CD14-positive monocyte (primary cell): ENCODE measurements at regions not wholly inside any gene's neighbourhood (a gene's known extent, or its start where the extent isn't known, plus 50 kb on each side); places are given as distances from the start of the nearest gene placed in this dataset.
"Not testable (repeated sequence)": the region's sequence is repeated elsewhere in the genome, so short reads cannot be mapped to it uniquely, and the experiment has no call there.

Experiments
- DNase-seq, 3 donors: peaks; one replicate each; pipeline ENCODE4 v3.0.0-alpha.2; 2011 to 2022
- H2AFZ ChIP-seq: 2 replicates; pipeline ENCODE4 v1.6.0; 2012; ENCODE audit warnings: mild to moderate bottlenecking, low read depth, low read length, inconsistent platforms; ENCODE audit not compliant: insufficient read depth, poor library complexity, severe bottlenecking
- H3K27ac ChIP-seq, 2 donors: 1 replicate in 1 of 2; 2 replicates in 1 of 2; pipeline ENCODE4 v1.5.1; 2012 to 2013; ENCODE audit warnings: low read length in 2 of 2, control low read depth in 1 of 2, inconsistent platforms in 1 of 2, low read depth in 1 of 2, mild to moderate bottlenecking in 1 of 2
- H3K27me3 ChIP-seq, 2 donors: one replicate each; pipeline versions ENCODE4 v1.6.0 to v1.6.1; 2011 to 2013; ENCODE audit warnings: low read length in 2 of 2; ENCODE audit not compliant: control insufficient read depth in 2 of 2, insufficient read depth in 2 of 2
- H3K36me3 ChIP-seq, 2 donors: replicated peaks in 1 of 2; 1 replicate in 1 of 2; 2 replicates in 1 of 2; pipeline versions ENCODE4 v1.5.1 to v1.6.1; 2012 to 2013; ENCODE audit warnings: low read length in 2 of 2, control low read depth in 1 of 2, inconsistent platforms in 1 of 2, mild to moderate bottlenecking in 1 of 2; ENCODE audit not compliant: insufficient read depth in 2 of 2, control insufficient read depth in 1 of 2
- H3K4me1 ChIP-seq, 2 donors: 1 replicate in 1 of 2; 2 replicates in 1 of 2; pipeline versions ENCODE4 v1.5.1 to v1.6.1; 2012 to 2013; ENCODE audit warnings: low read length in 2 of 2, control low read depth in 1 of 2, inconsistent platforms in 1 of 2, mild to moderate bottlenecking in 1 of 2, moderate library complexity in 1 of 2; ENCODE audit not compliant: insufficient read depth in 2 of 2, control insufficient read depth in 1 of 2
- H3K4me2 ChIP-seq: replicated peaks from 2 replicates; pipeline ENCODE3; 2012; ENCODE audit warnings: low read length, moderate library complexity, mild to moderate bottlenecking; ENCODE audit not compliant: poor library complexity, severe bottlenecking; ENCODE audit errors: extremely low read depth
- H3K4me3 ChIP-seq, 3 experiments: fragments of 200-600 bp in 1 of 3; sonication (generic) in 1 of 3; replicated peaks in 1 of 3; 1 replicate in 2 of 3; 2 replicates in 1 of 3; pipeline ENCODE4 v1.5.1; 2011 to 2013; ENCODE audit warnings: low read length in 3 of 3, mild to moderate bottlenecking in 3 of 3, control low read depth in 2 of 3, low read depth in 2 of 3, inconsistent platforms in 1 of 3, moderate library complexity in 1 of 3
- H3K79me2 ChIP-seq: 2 replicates; pipeline ENCODE4 v1.6.0; 2012; ENCODE audit warnings: mild to moderate bottlenecking, control low read depth, inconsistent platforms, low read length, moderate library complexity; ENCODE audit not compliant: insufficient read depth
- H3K9ac ChIP-seq: 2 replicates; pipeline ENCODE4 v1.6.0; 2017; ENCODE audit warnings: low read length, mild to moderate bottlenecking; ENCODE audit not compliant: insufficient read depth, poor library complexity, severe bottlenecking
- H3K9me3 ChIP-seq, 2 donors: replicated peaks in 1 of 2; 1 replicate in 1 of 2; 2 replicates in 1 of 2; pipeline versions ENCODE4 v1.5.1 to v1.6.1; 2012 to 2013; ENCODE audit warnings: low read length in 2 of 2, control low read depth in 1 of 2; ENCODE audit not compliant: control insufficient read depth in 1 of 2, insufficient read depth in 1 of 2
- H4K20me1 ChIP-seq: 2 replicates; pipeline ENCODE4 v1.6.0; 2012; ENCODE audit warnings: mild to moderate bottlenecking, low read length, control low read depth, moderate library complexity; ENCODE audit not compliant: insufficient read depth
- H3K27ac Mint-ChIP-seq, 7 donors: one replicate each; pipeline ENCODE4 v1.8.0; 2020; ENCODE audit warnings: mild to moderate bottlenecking in 7 of 7, mixed read lengths in 7 of 7, moderate library complexity in 6 of 7, inconsistent platforms in 2 of 7
- H3K27me3 Mint-ChIP-seq, 3 donors: one replicate each; pipeline ENCODE4 v1.8.0; 2021 to 2022; ENCODE audit warnings: low read depth in 3 of 3, mild to moderate bottlenecking in 3 of 3, mixed read lengths in 3 of 3, moderate library complexity in 3 of 3, inconsistent platforms in 1 of 3
- H3K36me3 Mint-ChIP-seq, 2 donors: one replicate each; pipeline ENCODE4 v1.8.0; 2020; ENCODE audit warnings: mixed read lengths in 2 of 2, inconsistent platforms in 1 of 2, mild to moderate bottlenecking in 1 of 2
- H3K4me1 Mint-ChIP-seq: one replicate; pipeline ENCODE4 v1.8.0; 2020; ENCODE audit warnings: mild to moderate bottlenecking, mixed read lengths
- H3K4me3 Mint-ChIP-seq, 2 donors: one replicate each; pipeline ENCODE4 v1.8.0; 2020; ENCODE audit warnings: mild to moderate bottlenecking in 2 of 2, mixed read lengths in 2 of 2, moderate library complexity in 1 of 2
- H3K9me3 Mint-ChIP-seq, 7 donors: one replicate each; pipeline ENCODE4 v1.8.0; 2020 to 2022; ENCODE audit warnings: mixed read lengths in 7 of 7, mild to moderate bottlenecking in 6 of 7, moderate library complexity in 6 of 7, inconsistent platforms in 2 of 7
- WGBS: methylation state at CpG from one replicate; pipeline ENCODE4 v1.1.5; 2013; ENCODE audit warnings: missing lambda C conversion rate; ENCODE audit not compliant: insufficient coverage; 5-methylcytosine and 5-hydroxymethylcytosine counted together
- intact Hi-C, 2 donors: fragments of 100-400 bp; cut with micrococcal nuclease; formaldehyde crosslinking; loops; one replicate each; pipeline versions ENCODE4 v1.15.0 to v1.15.1; 2023
- TF ChIP-seq, protein P1 (sequence below): fragments of 200-600 bp; IDR thresholded peaks from one replicate; pipeline ENCODE4 v1.8.0; 2022; ENCODE audit warnings: antibody characterized with exemption, mild to moderate bottlenecking

DNA sequence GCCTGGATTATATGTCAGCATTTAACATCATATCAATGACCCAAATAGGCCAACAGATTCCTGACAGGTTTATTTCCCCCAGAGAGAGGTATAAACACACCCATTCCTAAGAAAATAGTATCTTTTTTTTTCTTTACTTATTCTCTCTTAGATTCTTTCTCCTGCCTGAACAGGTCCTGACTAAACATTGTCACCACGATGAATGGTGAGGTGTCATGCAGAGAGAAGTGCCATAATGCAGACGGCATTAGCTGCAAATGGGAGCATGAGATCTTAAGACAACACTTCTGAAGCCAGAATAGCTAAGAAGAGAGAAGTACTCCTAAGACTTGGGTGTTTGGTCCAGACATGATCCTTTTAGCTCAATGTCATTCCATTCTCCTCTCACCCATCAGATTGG, 131.3 kb downstream of the ZNF648 start:
- intact Hi-C loops, result no loop called here
- Mint-ChIP-seq H3K27me3 (peaks cover 1 to 5% (median 5%) of the 10 kb centered on the region in 3 donors), H3K4me1 (no peaks in the 10 kb centered on the region), H3K9me3 (peaks cover 0 to 3% (median 0%) of the 10 kb centered on the region in 7 donors), H3K4me3 (no peak overlapping the region), H3K36me3 (no peaks in the 10 kb centered on the region), H3K27ac (no peak overlapping the region)
- no CpG with 5 or more reads among the region's 2 CpGs for WGBS
- Histone ChIP-seq H3K27me3 (no peaks in the 10 kb centered on the region), H3K79me2 (no peaks in the 10 kb centered on the region), H4K20me1 (no peaks in the 10 kb centered on the region), H3K27ac (no peak overlapping the region), H3K9me3 (no peaks in the 10 kb centered on the region), H3K4me1 (no peaks in the 10 kb centered on the region), H3K4me2 (no peak overlapping the region), H2AFZ (no peak overlapping the region), H3K36me3 (no peaks in the 10 kb centered on the region), H3K4me3 (no peak overlapping the region), H3K9ac (no peak overlapping the region)
- TF ChIP-seq, protein P1, sequence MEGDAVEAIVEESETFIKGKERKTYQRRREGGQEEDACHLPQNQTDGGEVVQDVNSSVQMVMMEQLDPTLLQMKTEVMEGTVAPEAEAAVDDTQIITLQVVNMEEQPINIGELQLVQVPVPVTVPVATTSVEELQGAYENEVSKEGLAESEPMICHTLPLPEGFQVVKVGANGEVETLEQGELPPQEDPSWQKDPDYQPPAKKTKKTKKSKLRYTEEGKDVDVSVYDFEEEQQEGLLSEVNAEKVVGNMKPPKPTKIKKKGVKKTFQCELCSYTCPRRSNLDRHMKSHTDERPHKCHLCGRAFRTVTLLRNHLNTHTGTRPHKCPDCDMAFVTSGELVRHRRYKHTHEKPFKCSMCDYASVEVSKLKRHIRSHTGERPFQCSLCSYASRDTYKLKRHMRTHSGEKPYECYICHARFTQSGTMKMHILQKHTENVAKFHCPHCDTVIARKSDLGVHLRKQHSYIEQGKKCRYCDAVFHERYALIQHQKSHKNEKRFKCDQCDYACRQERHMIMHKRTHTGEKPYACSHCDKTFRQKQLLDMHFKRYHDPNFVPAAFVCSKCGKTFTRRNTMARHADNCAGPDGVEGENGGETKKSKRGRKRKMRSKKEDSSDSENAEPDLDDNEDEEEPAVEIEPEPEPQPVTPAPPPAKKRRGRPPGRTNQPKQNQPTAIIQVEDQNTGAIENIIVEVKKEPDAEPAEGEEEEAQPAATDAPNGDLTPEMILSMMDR, result no peak
- DNase-seq, result no peak

- Histone ChIP-seq H4K20me1 (no peaks in the 10 kb centered on the region), H3K79me2 (no peaks in the 10 kb centered on the region), H3K4me3 (no peak overlapping the region), H3K4me2 (no peak overlapping the region), H3K9me3 (no peaks in the 10 kb centered on the region), H3K27ac (no peak overlapping the region), H3K36me3 (no peaks in the 10 kb centered on the region), H3K9ac (no peak overlapping the region), H3K27me3 (no peaks in the 10 kb centered on the region), H2AFZ (no peak overlapping the region), H3K4me1 (no peaks in the 10 kb centered on the region)
- H3K4me3 Mint-ChIP-seq, result no peak overlapping the region
- H3K9me3 Mint-ChIP-seq, result peaks cover 0 to 8% (median 4%) of the 10 kb centered on the region in 7 donors
- H3K27me3 Mint-ChIP-seq, result peaks cover 1 to 2% (median 1%) of the 10 kb centered on the region in 3 donors
- intact Hi-C loops, result no loop called here
- DNase-seq, result no peak
- TF ChIP-seq, protein P1, result no peak
- H3K4me1 Mint-ChIP-seq, result no peaks in the 10 kb centered on the region
- no peaks in the 10 kb centered on the region for H3K36me3 Mint-ChIP-seq
- no peak overlapping the region for H3K27ac Mint-ChIP-seq
Observed at GRCh38 chr1:181926697-181927096, 134.8 kb downstream of the ZNF648 start.

DNA sequence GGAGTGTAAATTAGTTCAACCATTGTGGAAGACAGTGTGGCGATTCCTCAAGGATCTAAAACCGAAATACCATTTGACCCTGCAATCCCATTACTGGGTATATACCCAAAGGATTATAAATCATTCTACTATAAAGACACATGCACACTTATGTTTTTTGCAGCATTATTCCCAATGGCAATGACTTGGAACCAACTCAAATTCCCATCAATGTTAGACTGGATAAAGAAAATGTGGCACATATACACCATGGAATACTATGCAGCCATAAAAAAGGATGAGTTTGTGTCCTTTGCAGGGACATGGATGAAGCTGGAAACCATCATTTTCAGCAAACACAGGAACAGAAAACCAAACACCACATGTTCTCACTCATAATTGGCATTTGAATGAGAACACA, 137.5 kb downstream of the ZNF648 start:
- intact Hi-C loops, H3K4me1 Mint-ChIP-seq, H3K36me3 ChIP-seq, H3K4me3 ChIP-seq, H4K20me1 ChIP-seq, H3K36me3 Mint-ChIP-seq, H3K79me2 ChIP-seq, H3K9ac ChIP-seq, H2AFZ ChIP-seq, H3K27me3 ChIP-seq, DNase-seq, H3K27ac Mint-ChIP-seq, H3K4me1 ChIP-seq, H3K4me2 ChIP-seq, H3K27ac ChIP-seq, H3K27me3 Mint-ChIP-seq, H3K4me3 Mint-ChIP-seq: not testable (repeated sequence)
- H3K9me3 Mint-ChIP-seq, result peaks cover 4 to 18% (median 11%) of the 10 kb centered on the region in 7 donors
- WGBS, result no CpG with 5 or more reads among the region's 2 CpGs
- peaks cover 0 to 19% of the 10 kb centered on the region in 2 donors for H3K9me3 ChIP-seq
